Endodermal cell (in vitro differentiated cells): ENCODE measurements at regions not wholly inside any gene's neighbourhood (a gene's known extent, or its start where the extent isn't known, plus 50 kb on each side); places are given as distances from the start of the nearest gene placed in this dataset.

Experiments
- DNase-seq: peaks from one replicate; pipeline ENCODE4 v3.0.0-alpha.2; 2017
- H3K27ac ChIP-seq: 2 replicates; pipeline ENCODE4 v1.5.1; 2013; ENCODE audit warnings: mild to moderate bottlenecking, low read depth, low read length, moderate library complexity
- H3K27me3 ChIP-seq: 2 replicates; pipeline ENCODE4 v1.6.1; 2013; ENCODE audit warnings: mild to moderate bottlenecking, low read length, moderate library complexity; ENCODE audit not compliant: insufficient read depth, control insufficient read depth, poor library complexity, severe bottlenecking
- H3K36me3 ChIP-seq: 2 replicates; pipeline ENCODE4 v1.7.0; 2013; ENCODE audit warnings: mild to moderate bottlenecking, low read length, moderate library complexity; ENCODE audit not compliant: control insufficient read depth, insufficient read depth
- H3K4me1 ChIP-seq: one replicate; pipeline ENCODE4 v1.7.0; 2013; ENCODE audit warnings: low read length; ENCODE audit not compliant: control insufficient read depth, insufficient read depth
- H3K4me3 ChIP-seq: 2 replicates; pipeline ENCODE4 v1.5.1; 2013; ENCODE audit warnings: mild to moderate bottlenecking, low read length, moderate library complexity
- H3K9ac ChIP-seq: 2 replicates; pipeline ENCODE4 v1.6.1; 2013; ENCODE audit warnings: mild to moderate bottlenecking, low read length, moderate library complexity; ENCODE audit not compliant: poor library complexity, severe bottlenecking; ENCODE audit errors: extremely low read depth
- H3K9me3 ChIP-seq: 2 replicates; pipeline ENCODE4 v1.6.1; 2013; ENCODE audit warnings: mild to moderate bottlenecking, low read length, moderate library complexity; ENCODE audit not compliant: control insufficient read depth
- H3K27ac Mint-ChIP-seq: 2 replicates; pipeline ENCODE4 v1.8.0; 2020; ENCODE audit warnings: mixed read lengths
- H3K27me3 Mint-ChIP-seq: 2 replicates; pipeline ENCODE4 v1.8.0; 2021; ENCODE audit warnings: mild to moderate bottlenecking, mixed read lengths; ENCODE audit not compliant: insufficient read depth
- H3K36me3 Mint-ChIP-seq: 2 replicates; pipeline ENCODE4 v1.8.0; 2020; ENCODE audit warnings: low read depth, mixed read lengths
- H3K4me1 Mint-ChIP-seq: 2 replicates; pipeline ENCODE4 v1.8.0; 2020; ENCODE audit warnings: mixed read lengths
- H3K4me3 Mint-ChIP-seq: 2 replicates; pipeline ENCODE4 v1.8.0; 2020; ENCODE audit warnings: mild to moderate bottlenecking, moderate library complexity, mixed read lengths
- H3K9me3 Mint-ChIP-seq: 2 replicates; pipeline ENCODE4 v1.8.0; 2020; ENCODE audit warnings: mild to moderate bottlenecking, mixed read lengths
- CTCF ChIP-seq: fragments of 200-600 bp; sonication (generic); conservative IDR thresholded peaks from 2 replicates; pipeline ENCODE4 v1.5.0; 2021; ENCODE audit warnings: antibody characterized with exemption, mild to moderate bottlenecking
- WGBS, 2 experiments: methylation state at CpG; one replicate each; pipeline versions ENCODE4 v1.1.5 to v1.1.7; 2013; ENCODE audit warnings: missing lambda C conversion rate in 2 of 2, mixed read lengths in 1 of 2; ENCODE audit not compliant: insufficient coverage in 1 of 2, insufficient read length in 1 of 2; 5-methylcytosine and 5-hydroxymethylcytosine counted together

- no peaks in the 10 kb centered on the region for H3K27me3 Mint-ChIP-seq
- no peaks in the 10 kb centered on the region for H3K27me3 ChIP-seq
- H3K36me3 ChIP-seq = no peaks in the 10 kb centered on the region
- H3K9me3 ChIP-seq = no peaks in the 10 kb centered on the region
- H3K9me3 Mint-ChIP-seq = no peaks in the 10 kb centered on the region
- H3K36me3 Mint-ChIP-seq = no peaks in the 10 kb centered on the region
- no peak for DNase-seq
- H3K4me1 ChIP-seq = no peaks in the 10 kb centered on the region
- H3K4me3 Mint-ChIP-seq = no peak overlapping the region
- H3K4me1 Mint-ChIP-seq = peaks cover 6% of the 10 kb centered on the region
- no peak overlapping the region for H3K27ac Mint-ChIP-seq
- no peak overlapping the region for H3K4me3 ChIP-seq
- TF ChIP-seq CTCF = no peak
- no peak overlapping the region for H3K9ac ChIP-seq
- H3K27ac ChIP-seq = no peak overlapping the region
Measured at GRCh38 chr6:113558966-113559365, 298.2 kb upstream of the MARCKS start.

- Histone ChIP-seq H3K9ac (no peak overlapping the region), H3K9me3 (no peaks in the 10 kb centered on the region), H3K27me3 (peaks cover 5% of the 10 kb centered on the region), H3K36me3 (no peaks in the 10 kb centered on the region), H3K4me1 (peaks cover 4% of the 10 kb centered on the region), H3K27ac (no peak overlapping the region), H3K4me3 (no peak overlapping the region)
- Mint-ChIP-seq H3K27ac (no peak overlapping the region), H3K4me3 (no peak overlapping the region), H3K27me3 (peaks cover 6% of the 10 kb centered on the region), H3K9me3 (no peaks in the 10 kb centered on the region), H3K4me1 (peaks cover 18% of the 10 kb centered on the region), H3K36me3 (no peaks in the 10 kb centered on the region)
- DNase-seq = no peak
- no peak for TF ChIP-seq CTCF
- WGBS, 2 experiments = 94 to 100% methylated on average over 1 of the region's 1 CpG
Measured at GRCh38 chr6:113560376-113560775, 296.8 kb upstream of the MARCKS start.

GRCh38 chr6:113560908-113561307, 296.2 kb upstream of the MARCKS start:
- Mint-ChIP-seq H3K27me3 (peaks cover 11% of the 10 kb centered on the region), H3K4me3 (no peak overlapping the region), H3K4me1 (peaks cover 20% of the 10 kb centered on the region), H3K36me3 (no peaks in the 10 kb centered on the region), H3K27ac (no peak overlapping the region), H3K9me3 (no peaks in the 10 kb centered on the region)
- H3K9me3 ChIP-seq = no peaks in the 10 kb centered on the region
- H3K9ac ChIP-seq = no peak overlapping the region
- no peak overlapping the region for H3K27ac ChIP-seq
- H3K4me1 ChIP-seq = peaks cover 4% of the 10 kb centered on the region
- H3K4me3 ChIP-seq = no peak overlapping the region
- H3K36me3 ChIP-seq = no peaks in the 10 kb centered on the region
- no peak for TF ChIP-seq CTCF
- DNase-seq = no peak
- peaks cover 10% of the 10 kb centered on the region for H3K27me3 ChIP-seq
